ENCODE measurements at regions not wholly inside any gene's neighbourhood (a gene's known extent, or its start where the extent isn't known, plus 50 kb on each side); places are given as distances from the start of the nearest gene placed in this dataset.

- TF ChIP-seq CTCF (IDR thresholded peaks at IDR 0.05; ENCODE audit: low read length) (no peak), EZH2phosphoT487 (IDR thresholded peaks at IDR 0.05; ENCODE audit: low read length) (no peak)
Measured at GRCh38 chr7:110600956-110601355, 490.0 kb upstream of the LRRN3 start.

All from MM.1S (cell line).